ENCODE measurements at regions not wholly inside any gene's neighbourhood (a gene's known extent, or its start where the extent isn't known, plus 50 kb on each side); places are given as distances from the start of the nearest gene placed in this dataset.

- WGBS: 72% methylated on average over 18 of the region's 18 CpGs
- no peaks in the 10 kb centered on the region for H3K4me1 ChIP-seq (ENCODE audit: control insufficient read depth in 4 of 4, insufficient read depth in 4 of 4, low read length in 3 of 4)
- H3K9ac ChIP-seq (ENCODE audit: low read depth in 1 of 2, low read length in 2 of 2): no peak overlapping the region
- DNase-seq (ENCODE audit: low spot score): no peak
- TF ChIP-seq TAF1 (conservative IDR thresholded peaks at IDR 0.05) (no peak), ATF3 (IDR thresholded peaks at IDR 0.05) (no peak), MAX (IDR thresholded peaks at IDR 0.05) (no peak), HNF4G (IDR thresholded peaks at IDR 0.05) (no peak)
- no peaks in the 10 kb centered on the region for H3K36me3 ChIP-seq (ENCODE audit: control insufficient read depth in 4 of 4, insufficient read depth in 3 of 4, low read depth in 1 of 4, low read length in 3 of 4)
- H3K9me3 ChIP-seq (ENCODE audit: control insufficient read depth in 4 of 4, low read length in 3 of 4): no peaks in the 10 kb centered on the region
- no peak overlapping the region for H3K27ac ChIP-seq (ENCODE audit: low read depth in 1 of 2, low read length in 2 of 2)
- no peak overlapping the region for H3K4me3 ChIP-seq (ENCODE audit: low read depth in 1 of 3, low read length in 3 of 3)
- H3K27me3 ChIP-seq (ENCODE audit: control insufficient read depth in 4 of 4, insufficient read depth in 4 of 4, low read length in 3 of 4): peaks cover 0 to 7% (median 0%) of the 10 kb centered on the region in 4 donors
These were observed 100.8 kb upstream of the ALDH1A3 start for GRCh38 chr15:100778831-100779288.

- Histone ChIP-seq H3K27ac (ENCODE audit: low read depth in 1 of 2, low read length in 2 of 2) (no peak overlapping the region), H3K4me3 (ENCODE audit: low read depth in 1 of 3, low read length in 3 of 3) (no peak overlapping the region), H3K4me1 (ENCODE audit: control insufficient read depth in 4 of 4, insufficient read depth in 4 of 4, low read length in 3 of 4) (no peaks in the 10 kb centered on the region), H3K9ac (ENCODE audit: low read depth in 1 of 2, low read length in 2 of 2) (no peak overlapping the region), H3K9me3 (ENCODE audit: control insufficient read depth in 4 of 4, low read length in 3 of 4) (no peaks in the 10 kb centered on the region), H3K27me3 (ENCODE audit: control insufficient read depth in 4 of 4, insufficient read depth in 4 of 4, low read length in 3 of 4) (peaks cover 0 to 7% (median 0%) of the 10 kb centered on the region in 4 donors), H3K36me3 (ENCODE audit: control insufficient read depth in 4 of 4, insufficient read depth in 3 of 4, low read depth in 1 of 4, low read length in 3 of 4) (no peaks in the 10 kb centered on the region)
- 82% methylated on average over 17 of the region's 17 CpGs for WGBS
- peak; percentile 17 for DNase-seq (ENCODE audit: low spot score)
- TF ChIP-seq HNF4A (conservative IDR thresholded peaks at IDR 0.05): no peak
These were observed 100.1 kb upstream of the ALDH1A3 start for GRCh38 chr15:100779331-100780207.

DNA sequence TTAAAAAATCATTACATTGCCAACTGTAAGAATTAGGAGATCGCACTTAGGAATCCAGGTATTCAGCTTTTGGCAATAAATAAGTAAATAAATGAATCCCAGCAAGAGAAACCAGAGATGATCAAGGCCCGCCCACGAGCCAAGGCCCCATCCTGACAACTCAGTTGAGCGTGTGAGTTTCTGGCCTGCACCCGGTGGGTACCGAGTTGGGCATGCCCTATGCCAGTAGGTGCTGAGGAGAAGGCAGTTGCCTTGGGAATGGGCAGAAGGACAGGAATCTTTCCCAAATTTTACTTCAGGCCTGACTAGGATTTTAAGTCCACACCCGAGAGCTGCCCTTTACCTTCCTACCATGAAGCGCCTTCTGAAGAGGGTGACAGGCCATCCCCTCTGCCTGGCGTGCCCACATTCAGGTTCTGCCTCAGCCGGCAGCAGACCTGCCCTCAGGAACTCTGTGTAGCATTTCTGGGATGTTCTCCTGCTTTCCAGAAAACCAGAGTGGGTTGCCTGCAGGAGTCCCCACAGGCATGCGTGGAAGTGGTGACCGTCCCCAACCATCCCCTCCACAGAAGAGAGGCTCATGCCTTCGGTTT, 99.3 kb upstream of the ALDH1A3 start:
- peaks cover 0 to 7% (median 0%) of the 10 kb centered on the region in 4 donors for H3K27me3 ChIP-seq (ENCODE audit: control insufficient read depth in 4 of 4, insufficient read depth in 4 of 4, low read length in 3 of 4)
- DNase-seq (ENCODE audit: low spot score): peak; percentile 21
- no peak overlapping the region for H3K27ac ChIP-seq (ENCODE audit: low read depth in 1 of 2, low read length in 2 of 2)
- H3K4me3 ChIP-seq (ENCODE audit: low read depth in 1 of 3, low read length in 3 of 3): no peak overlapping the region
- no peaks in the 10 kb centered on the region for H3K36me3 ChIP-seq (ENCODE audit: control insufficient read depth in 4 of 4, insufficient read depth in 3 of 4, low read depth in 1 of 4, low read length in 3 of 4)
- no peak overlapping the region for H3K9ac ChIP-seq (ENCODE audit: low read depth in 1 of 2, low read length in 2 of 2)
- no peaks in the 10 kb centered on the region for H3K9me3 ChIP-seq (ENCODE audit: control insufficient read depth in 4 of 4, low read length in 3 of 4)
- no peaks in the 10 kb centered on the region for H3K4me1 ChIP-seq (ENCODE audit: control insufficient read depth in 4 of 4, insufficient read depth in 4 of 4, low read length in 3 of 4)
- WGBS: 88% methylated on average over 13 of the region's 13 CpGs
- TF ChIP-seq JUND (IDR thresholded peaks at IDR 0.05) (no peak), RXRA (IDR thresholded peaks at IDR 0.05) (no peak), FOXA1 (IDR thresholded peaks at IDR 0.05) (no peak), ZBTB33 (IDR thresholded peaks at IDR 0.05) (no peak), FOXA2 (IDR thresholded peaks at IDR 0.05) (no peak), ATF3 (IDR thresholded peaks at IDR 0.05) (no peak)

Data from liver (tissue), 7 donors.